Endothelial cell of umbilical vein (primary cell): ENCODE measurements at regions not wholly inside any gene's neighbourhood (a gene's known extent, or its start where the extent isn't known, plus 50 kb on each side); places are given as distances from the start of the nearest gene placed in this dataset.

ENCODE experiments used
- BruUV-seq: library from RNA; stranded (reverse); fragments of 400-500 nt; replicated peaks from 2 replicates; lab custom pipeline; 2021; lab: Mats Ljungman, UMichigan
- CTCF ChIA-PET: fragments of 300-600, 350-600 bp; sonication (Branson Sonifier 250); formaldehyde crosslinking; loops from one replicate; lab custom pipeline; 2021; ENCODE audit warnings: antibody characterized with exemption, inconsistent platforms; lab: Charles Lee
- POLR2A ChIA-PET: fragments of 300-600, 350-600 bp; sonication (Branson Sonifier 250); formaldehyde crosslinking; loops from one replicate; lab custom pipeline; 2021; ENCODE audit warnings: antibody characterized with exemption, inconsistent platforms; lab: Charles Lee
- DNase-seq: peaks from one replicate; pipeline ENCODE4 v3.0.0-alpha.2; 2011; ENCODE audit warnings: low read depth, low spot score
- FAIRE-seq: peaks from 2 replicates; lab custom pipeline; 2011; peaks lifted over from hg19 to GRCh38; lab: Jason Lieb, UNC
- H2AFZ ChIP-seq: 2 replicates; pipeline ENCODE4 v1.6.0; 2012; ENCODE audit warnings: low read depth, low read length, control low read depth, inconsistent platforms
- H3K27ac ChIP-seq: 2 replicates; pipeline ENCODE4 v1.5.1; 2011; ENCODE audit warnings: low read depth, mild to moderate bottlenecking, control low read depth, low read length, moderate library complexity; ENCODE audit not compliant: insufficient read depth
- H3K27me3 ChIP-seq, 2 experiments: 2 replicates each; pipeline versions ENCODE4 v1.6.0 to v1.6.1; 2011; ENCODE audit warnings: low read length in 2 of 2, mixed read lengths in 1 of 2; ENCODE audit not compliant: control insufficient read depth in 2 of 2, insufficient read depth in 2 of 2
- H3K36me3 ChIP-seq, 2 experiments: 2 replicates in 1 of 2; 3 replicates in 1 of 2; pipeline ENCODE4 v1.5.1; 2011; ENCODE audit warnings: low read length in 2 of 2, mild to moderate bottlenecking in 1 of 2, moderate library complexity in 1 of 2; ENCODE audit not compliant: control insufficient read depth in 2 of 2, insufficient read depth in 2 of 2; ENCODE audit errors: extremely low read depth in 1 of 2
- H3K4me1 ChIP-seq: 3 replicates; pipeline ENCODE4 v1.5.1; 2011; ENCODE audit warnings: mild to moderate bottlenecking, low read length; ENCODE audit not compliant: control insufficient read depth, insufficient read depth; ENCODE audit errors: extremely low read depth
- H3K4me2 ChIP-seq: 2 replicates; pipeline ENCODE4 v1.6.1; 2011; ENCODE audit warnings: low read length, control low read depth, mixed read lengths; ENCODE audit not compliant: insufficient read depth
- H3K4me3 ChIP-seq, 3 experiments: fragments of 200-600 bp in 1 of 3; sonication (generic), shearing (Covaris generic) in 1 of 3; replicated peaks in 1 of 3; 2 replicates each; pipeline ENCODE4 v1.5.1; 2011 to 2016; ENCODE audit warnings: control low read depth in 3 of 3, low read length in 3 of 3, mild to moderate bottlenecking in 2 of 3, inconsistent platforms in 1 of 3, low read depth in 1 of 3, moderate library complexity in 1 of 3; ENCODE audit not compliant: insufficient read depth in 1 of 3
- H3K79me2 ChIP-seq: 2 replicates; pipeline ENCODE4 v1.6.0; 2012; ENCODE audit warnings: low read length, inconsistent platforms; ENCODE audit not compliant: control insufficient read depth, insufficient read depth
- H3K9ac ChIP-seq: replicated peaks from 2 replicates; pipeline ENCODE3; 2011; ENCODE audit warnings: low read length, control low read depth; ENCODE audit not compliant: insufficient read depth; ENCODE audit errors: extremely low read depth
- H3K9me1 ChIP-seq: replicated peaks from 3 replicates; pipeline ENCODE4 v1.6.0; 2011; ENCODE audit warnings: mild to moderate bottlenecking, low read length; ENCODE audit not compliant: control insufficient read depth, insufficient read depth; ENCODE audit errors: extremely low read depth
- H3K9me3 ChIP-seq: replicated peaks from 2 replicates; pipeline ENCODE4 v1.5.1; 2012; ENCODE audit warnings: low read length, inconsistent platforms; ENCODE audit not compliant: control insufficient read depth, insufficient read depth
- H4K20me1 ChIP-seq: replicated peaks from 2 replicates; pipeline ENCODE3; 2011; ENCODE audit warnings: mild to moderate bottlenecking, low read length; ENCODE audit not compliant: control insufficient read depth, insufficient read depth; ENCODE audit errors: extremely low read depth
- CTCF ChIP-seq, 2 donors: IDR thresholded peaks; 1 replicate in 1 of 2; 2 replicates in 1 of 2; pipeline ENCODE4 v1.5.1; 2011; ENCODE audit warnings: low read length in 2 of 2, mild to moderate bottlenecking in 2 of 2, moderate library complexity in 2 of 2, control low read depth in 1 of 2, inconsistent platforms in 1 of 2, low read depth in 1 of 2; ENCODE audit not compliant: insufficient read depth in 1 of 2; ENCODE audit errors: extremely low read depth in 1 of 2
- EZH2 ChIP-seq: IDR thresholded peaks from 2 replicates; pipeline ENCODE4 v1.6.1; 2012; ENCODE audit warnings: borderline replicate concordance, low read depth, mild to moderate bottlenecking, moderate library complexity, low read length, inconsistent platforms; ENCODE audit not compliant: severe bottlenecking
- FOS ChIP-seq: IDR thresholded peaks from 2 replicates; pipeline ENCODE4 v1.6.1; 2011; ENCODE audit warnings: mild to moderate bottlenecking, low read length, moderate library complexity, borderline replicate concordance; ENCODE audit not compliant: insufficient read depth
- GATA2 ChIP-seq: IDR thresholded peaks from 2 replicates; pipeline ENCODE4 v1.7.0; 2011; ENCODE audit warnings: low read depth, mild to moderate bottlenecking, moderate library complexity, mixed read lengths, low read length; ENCODE audit not compliant: insufficient read length, insufficient read depth
- JUN ChIP-seq: IDR thresholded peaks from 2 replicates; pipeline ENCODE4 v1.6.1; 2011; ENCODE audit warnings: borderline replicate concordance, low read depth; ENCODE audit not compliant: insufficient read length, insufficient read depth
- MYC ChIP-seq: IDR thresholded peaks from one replicate; pipeline ENCODE4 v1.6.1; 2011; ENCODE audit warnings: mild to moderate bottlenecking, low read depth, low read length
- POLR2A ChIP-seq: IDR thresholded peaks from 2 replicates; pipeline ENCODE4 v1.6.1; 2012; ENCODE audit warnings: low read depth, mild to moderate bottlenecking, control low read depth, low read length
- POLR2AphosphoS5 ChIP-seq: IDR thresholded peaks from 2 replicates; pipeline ENCODE4 v1.6.1; 2012; ENCODE audit warnings: low read depth, mild to moderate bottlenecking, control low read depth, low read length, moderate library complexity; ENCODE audit not compliant: insufficient read depth
- dilution Hi-C: fragments of 300-500 bp; cut with MboI; formaldehyde crosslinking; loops from one replicate; pipeline ENCODE4 v1.15.0; 2019; ENCODE audit warnings: low sequenced_read_pairs; ENCODE audit not compliant: extremely low pct_ligation_motif_present
- intact Hi-C: fragments of 100-400 bp; cut with micrococcal nuclease; formaldehyde crosslinking; loops from one replicate; pipeline ENCODE4 v1.10.0; 2022
- TF ChIP-seq, protein P1 (sequence below): IDR thresholded peaks from 2 replicates; pipeline ENCODE4 v1.6.1; 2011; ENCODE audit not compliant: insufficient read depth, insufficient read length

GRCh38 chr2:114049826-114050225, 159.9 kb downstream of the ACTR3 start:
- dilution Hi-C loops: no loop called here

More at GRCh38 chr2:114049826-114050225, 159.9 kb downstream of the ACTR3 start:
- Histone ChIP-seq H3K4me3 (no peak overlapping the region), H3K9me3 (no peaks in the 10 kb centered on the region), H2AFZ (no peak overlapping the region), H3K9me1 (no peaks in the 10 kb centered on the region), H3K27me3 (no peaks in the 10 kb centered on the region), H3K79me2 (no peaks in the 10 kb centered on the region), H3K9ac (no peak overlapping the region), H3K36me3 (no peaks in the 10 kb centered on the region), H3K4me2 (no peak overlapping the region), H3K27ac (no peak overlapping the region), H4K20me1 (no peaks in the 10 kb centered on the region), H3K4me1 (no peaks in the 10 kb centered on the region)
- intact Hi-C loops: no loop called here
- BruUV-seq: no TSS peak
- CTCF ChIA-PET: no interaction called here
- DNase-seq (no peak), FAIRE-seq (no peak)
- POLR2A ChIA-PET: no interaction called here
- no peak for TF ChIP-seq POLR2AphosphoS5
- TF ChIP-seq, protein P1, sequence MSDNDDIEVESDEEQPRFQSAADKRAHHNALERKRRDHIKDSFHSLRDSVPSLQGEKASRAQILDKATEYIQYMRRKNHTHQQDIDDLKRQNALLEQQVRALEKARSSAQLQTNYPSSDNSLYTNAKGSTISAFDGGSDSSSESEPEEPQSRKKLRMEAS: no peak
- no peak for TF ChIP-seq MYC
- TF ChIP-seq CTCF (IDR thresholded peaks at IDR 0.05; ENCODE audit: extremely low read depth in 1 of 2, insufficient read depth in 1 of 2, low read depth in 1 of 2, low read length in 2 of 2): no peak
- TF ChIP-seq POLR2A: no peak
- TF ChIP-seq EZH2: no peak
- TF ChIP-seq GATA2: no peak
- TF ChIP-seq JUN: no peak
- TF ChIP-seq FOS: no peak
